OCI-LY7 (cell line): ENCODE measurements at regions not wholly inside any gene's neighbourhood (a gene's known extent, or its start where the extent isn't known, plus 50 kb on each side); places are given as distances from the start of the nearest gene placed in this dataset.

Experiments used
- BruUV-seq: library from RNA; stranded (reverse); fragments of 400-500 nt; replicated peaks from 2 replicates; lab custom pipeline; 2021; lab: Mats Ljungman, UMichigan
- CTCF ChIA-PET: fragments of 300-600 bp; sonication (Branson Sonifier 250); formaldehyde crosslinking; loops from one replicate; lab custom pipeline; 2022; ENCODE audit warnings: antibody characterized with exemption; ENCODE audit not compliant: unreplicated experiment; lab: Charles Lee
- POLR2A ChIA-PET: fragments of 300-600 bp; sonication (Branson Sonifier 250); formaldehyde crosslinking; loops from one replicate; lab custom pipeline; 2022; ENCODE audit warnings: antibody characterized with exemption; lab: Charles Lee
- DNase-seq: peaks from one replicate; pipeline ENCODE4 v3.0.0-alpha.2; 2015; ENCODE audit warnings: low spot score
- H2AFZ ChIP-seq: fragments of 200-600 bp; sonication (generic), shearing (Covaris generic); 2 replicates; pipeline ENCODE4 v1.6.1; 2014; ENCODE audit warnings: mild to moderate bottlenecking, antibody characterized with exemption, low read length, moderate library complexity
- H3K27ac ChIP-seq: fragments of 200-600 bp; sonication (generic); 2 replicates; pipeline ENCODE4 v1.5.1; 2014; ENCODE audit warnings: mixed run types, low read depth, mild to moderate bottlenecking, moderate library complexity, low read length, inconsistent platforms; ENCODE audit not compliant: poor library complexity, severe bottlenecking
- H3K36me3 ChIP-seq: fragments of 200-600 bp; sonication (generic); 2 replicates; pipeline ENCODE4 v1.6.1; 2014; ENCODE audit warnings: mild to moderate bottlenecking, antibody characterized with exemption, low read length, moderate library complexity, mixed read lengths; ENCODE audit not compliant: insufficient read depth
- H3K4me1 ChIP-seq: fragments of 200-600 bp; sonication (generic); 2 replicates; pipeline ENCODE4 v1.5.1; 2014; ENCODE audit warnings: mild to moderate bottlenecking, low read length; ENCODE audit not compliant: insufficient read depth, poor library complexity, severe bottlenecking
- H3K4me2 ChIP-seq: fragments of 200-600 bp; sonication (generic); 2 replicates; pipeline ENCODE4 v1.6.1; 2014; ENCODE audit warnings: mild to moderate bottlenecking, low read length
- H3K4me3 ChIP-seq: fragments of 200-600 bp; sonication (generic); 2 replicates; pipeline ENCODE4 v1.5.1; 2014; ENCODE audit warnings: mild to moderate bottlenecking, low read depth, low read length; ENCODE audit not compliant: poor library complexity, severe bottlenecking
- H3K79me2 ChIP-seq: fragments of 200-600 bp; sonication (generic); 2 replicates; pipeline ENCODE4 v1.6.1; 2016; ENCODE audit warnings: low read depth, mild to moderate bottlenecking, low read length, moderate library complexity, mixed read lengths; ENCODE audit not compliant: insufficient read depth
- H3K9me2 ChIP-seq: fragments of 200-600 bp; sonication (generic); 2 replicates; pipeline ENCODE4 v1.6.1; 2016; ENCODE audit warnings: mild to moderate bottlenecking, low read length, mixed read lengths; ENCODE audit not compliant: insufficient read depth
- H3K9me3 ChIP-seq: fragments of 200-600 bp; sonication (generic); 2 replicates; pipeline ENCODE4 v1.6.1; 2014; ENCODE audit warnings: mild to moderate bottlenecking, mixed run types, low read length, mixed read lengths
- H4K20me1 ChIP-seq: fragments of 200-600 bp; sonication (generic); 2 replicates; pipeline ENCODE4 v1.6.1; 2014; ENCODE audit warnings: mild to moderate bottlenecking, antibody characterized with exemption, low read length, moderate library complexity, mixed read lengths; ENCODE audit not compliant: insufficient read depth
- CTCF ChIP-seq: fragments of 200-600 bp; sonication (generic); conservative IDR thresholded peaks from 2 replicates; pipeline ENCODE4 v1.5.1; 2014; ENCODE audit warnings: mild to moderate bottlenecking, antibody characterized with exemption, low read length, moderate library complexity, mixed read lengths
- EZH2phosphoT487 ChIP-seq: fragments of 200-600 bp; sonication (generic); IDR thresholded peaks from 2 replicates; pipeline ENCODE4 v1.6.1; 2018; ENCODE audit warnings: low read depth, borderline replicate concordance, mild to moderate bottlenecking, mixed run types, antibody characterized with exemption, low read length, moderate library complexity, mixed read lengths
- intact Hi-C: fragments of 100-400 bp; cut with micrococcal nuclease; formaldehyde crosslinking; loops from one replicate; pipeline ENCODE4 v1.10.0; 2022; ENCODE audit not compliant: unreplicated experiment

GRCh38 chr1:72606216-72606810, 324.0 kb upstream of the NEGR1 start:
- DNase-seq = no peak
- TF ChIP-seq CTCF (no peak), EZH2phosphoT487 (no peak)
- Histone ChIP-seq H3K4me2 (no peak overlapping the region), H3K79me2 (no peaks in the 10 kb centered on the region), H3K36me3 (no peaks in the 10 kb centered on the region), H3K9me2 (no peaks in the 10 kb centered on the region), H4K20me1 (no peaks in the 10 kb centered on the region), H2AFZ (no peak overlapping the region), H3K4me3 (no peak overlapping the region), H3K9me3 (no peaks in the 10 kb centered on the region), H3K27ac (no peak overlapping the region), H3K4me1 (no peaks in the 10 kb centered on the region)
- CTCF ChIA-PET = no interaction called here
- POLR2A ChIA-PET = interaction anchor here (0.5 to 0.7 kb wide), 3 partner anchors 49 to 423 kb away, joined by 3 to 4 read pairs (median 3); no protein-coding TSS in a partner anchor
- no TSS peak for BruUV-seq
- intact Hi-C loops = no loop called here

GRCh38 chr1:72601035-72601674, 318.8 kb upstream of the NEGR1 start:
- Histone ChIP-seq H3K4me2 (no peak overlapping the region), H3K27ac (no peak overlapping the region), H3K36me3 (no peaks in the 10 kb centered on the region), H3K4me3 (no peak overlapping the region), H3K9me2 (no peaks in the 10 kb centered on the region), H3K9me3 (no peaks in the 10 kb centered on the region), H4K20me1 (no peaks in the 10 kb centered on the region), H3K79me2 (no peaks in the 10 kb centered on the region), H2AFZ (no peak overlapping the region), H3K4me1 (no peaks in the 10 kb centered on the region)
- DNase-seq = no peak
- intact Hi-C loops = no loop called here
- ChIA-PET POLR2A (no interaction called here), CTCF (no interaction called here)
- no TSS peak for BruUV-seq
- TF ChIP-seq EZH2phosphoT487 = no peak

- no peaks in the 10 kb centered on the region for H3K79me2 ChIP-seq
- H3K36me3 ChIP-seq = no peaks in the 10 kb centered on the region
- DNase-seq = no peak
- H4K20me1 ChIP-seq = no peaks in the 10 kb centered on the region
- no peaks in the 10 kb centered on the region for H3K4me1 ChIP-seq
- POLR2A ChIA-PET = interaction anchor here (0.6 to 0.7 kb wide), 3 partner anchors 107 to 301 kb away, joined by 3 to 5 read pairs (median 3); no protein-coding TSS in a partner anchor
- no TSS peak for BruUV-seq
- no peak overlapping the region for H2AFZ ChIP-seq
- no peak overlapping the region for H3K27ac ChIP-seq
- no peaks in the 10 kb centered on the region for H3K9me3 ChIP-seq
- no peak overlapping the region for H3K4me3 ChIP-seq
- no peak for TF ChIP-seq CTCF
- no peak for TF ChIP-seq EZH2phosphoT487
- H3K9me2 ChIP-seq = no peaks in the 10 kb centered on the region
- H3K4me2 ChIP-seq = no peak overlapping the region
- intact Hi-C loops = no loop called here
- CTCF ChIA-PET = no interaction called here
Observed at GRCh38 chr1:72586023-72586685, 303.8 kb upstream of the NEGR1 start.
